ENCODE measurements at regions not wholly inside any gene's neighbourhood (a gene's known extent, or its start where the extent isn't known, plus 50 kb on each side); places are given as distances from the start of the nearest gene placed in this dataset.

DNA sequence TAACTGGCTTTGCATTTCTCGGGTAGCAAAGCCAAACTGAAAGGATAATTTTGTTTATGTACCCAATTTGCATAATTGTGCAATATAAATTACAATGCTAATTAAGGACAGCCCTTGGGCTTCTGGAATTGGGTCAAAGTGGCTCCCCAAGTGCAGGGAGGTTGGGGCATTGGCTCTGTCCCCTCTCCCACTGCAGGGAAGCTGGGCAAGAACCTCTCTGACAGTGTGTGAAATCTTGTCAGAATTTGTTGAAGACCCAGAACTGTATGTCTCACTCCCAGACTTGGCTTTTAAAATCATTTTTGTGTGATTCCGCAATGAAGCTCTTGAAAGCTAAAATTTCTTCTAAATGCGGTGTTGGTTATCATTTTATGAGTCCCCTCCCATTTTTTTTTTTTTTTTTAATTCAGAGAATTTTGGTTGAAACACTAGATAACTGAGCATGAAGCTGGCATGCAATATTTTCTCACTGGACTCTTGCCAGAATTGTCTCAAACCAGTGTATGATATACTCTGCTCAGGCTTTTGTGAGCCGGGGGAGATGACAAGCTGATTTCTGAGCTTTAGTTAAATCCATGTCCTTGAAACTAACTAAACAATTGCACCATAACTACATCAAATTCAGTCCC is 878.9 kb upstream of the CXADR start:
- no peak for DNase-seq (ENCODE audit: low read depth in 3 of 3)

GRCh38 chr21:16634515-16634914 is 878.3 kb upstream of the CXADR start:
- DNase-seq (ENCODE audit: low read depth in 3 of 3): no peak

DNA sequence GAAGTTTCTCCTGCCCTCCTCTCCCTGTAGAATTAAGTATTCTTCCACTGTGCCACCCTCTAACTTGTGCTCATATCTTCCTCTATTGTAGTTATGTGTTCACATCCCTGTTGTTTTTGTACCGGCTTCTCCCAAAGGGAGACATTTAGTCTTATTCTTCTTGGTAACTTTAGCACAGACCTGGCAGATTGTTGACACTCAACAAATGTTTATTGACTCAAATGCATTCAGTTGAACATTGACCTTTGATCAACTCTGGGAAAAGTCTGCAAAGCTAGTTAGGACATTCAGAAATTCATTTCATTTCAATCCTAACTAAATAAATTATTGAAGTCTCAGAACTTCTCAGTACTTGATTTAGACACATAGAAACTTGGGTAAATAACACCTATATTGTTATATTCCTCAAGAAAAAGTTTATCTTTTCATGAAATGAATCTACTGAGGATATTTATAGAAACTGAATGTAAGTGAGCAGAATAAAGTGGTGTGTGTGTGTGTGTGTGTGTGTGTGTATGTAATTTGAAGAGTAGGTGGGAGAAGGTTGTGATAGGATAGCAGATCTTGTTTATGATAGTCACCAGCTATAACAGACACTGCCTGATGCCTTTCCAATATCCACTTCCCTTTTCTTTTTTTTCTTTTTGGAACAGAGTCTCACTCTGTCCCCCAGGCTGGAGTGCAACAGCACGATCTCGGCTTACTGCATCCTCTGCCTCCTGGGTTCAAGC is 872.4 kb upstream of the CXADR start:
- no peak for DNase-seq (ENCODE audit: low read depth in 3 of 3)

DNA sequence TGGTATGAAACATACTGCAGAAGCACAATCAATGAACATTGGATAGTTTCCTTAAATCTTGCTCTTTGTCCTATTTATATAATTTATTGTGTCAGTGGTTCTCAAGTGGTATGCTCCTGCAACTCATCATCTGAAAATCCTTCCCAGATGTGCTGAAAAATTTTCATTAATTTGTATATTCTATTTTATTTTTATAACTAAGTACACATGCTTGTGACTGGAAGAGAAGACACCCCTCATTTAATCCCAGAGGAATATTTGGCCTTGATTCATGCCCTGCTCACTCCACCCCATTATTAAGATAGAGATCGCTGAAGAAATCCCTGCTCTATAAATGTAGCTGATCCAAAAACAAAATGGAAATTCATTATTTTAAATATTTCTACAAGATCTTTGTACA is 870.5 kb upstream of the CXADR start:
- DNase-seq (ENCODE audit: low read depth in 3 of 3): no peak

DNA sequence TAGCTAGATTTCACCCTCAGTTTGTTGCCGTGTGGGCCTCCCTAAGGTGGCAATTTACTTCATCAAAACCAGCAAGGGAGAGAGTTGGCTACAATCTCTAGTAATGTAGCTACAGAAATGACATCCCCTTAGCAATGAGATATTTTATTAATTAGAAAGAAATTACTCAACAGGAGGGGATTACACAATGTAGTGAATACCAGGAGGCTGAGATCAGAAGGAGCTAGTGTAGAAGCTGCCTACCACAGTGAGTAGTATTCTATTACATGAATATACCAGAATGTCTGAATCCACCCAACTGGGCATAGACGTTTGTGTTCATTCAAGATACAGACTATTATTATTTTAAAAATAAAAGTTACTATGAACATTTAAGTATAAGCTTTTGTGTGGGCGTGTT is 868.2 kb upstream of the CXADR start:
- no peak for DNase-seq (ENCODE audit: low read depth in 3 of 3)

GRCh38 chr21:16650714-16651366 is 862.0 kb upstream of the CXADR start:
- no peak for DNase-seq (ENCODE audit: low read depth in 3 of 3)

DNA sequence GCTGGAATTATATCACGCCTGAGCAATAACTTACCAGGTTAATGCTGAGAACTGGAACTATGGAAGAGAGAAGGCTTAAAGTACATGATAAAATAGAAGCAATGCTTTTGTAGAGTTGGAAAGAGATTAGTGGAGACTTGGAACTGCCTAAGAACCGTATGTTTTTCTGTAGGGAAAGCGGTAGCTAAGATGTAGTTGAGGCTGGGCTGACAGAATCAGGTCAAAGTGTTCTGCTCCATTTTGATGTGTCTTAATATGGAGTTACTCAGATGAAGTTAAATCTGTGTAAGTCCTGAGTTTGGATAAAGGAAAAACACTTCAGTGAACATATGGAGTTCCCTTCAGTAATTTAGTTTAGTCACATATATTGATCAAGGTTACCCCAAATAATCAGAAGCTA is 860.9 kb upstream of the CXADR start:
- no peak for DNase-seq (ENCODE audit: low read depth in 3 of 3)

GRCh38 chr21:16663436-16663835 is 849.4 kb upstream of the CXADR start:
- DNase-seq (ENCODE audit: low read depth in 3 of 3): no peak

GRCh38 chr21:16667395-16667794 is 845.4 kb upstream of the CXADR start:
- no peak for DNase-seq (ENCODE audit: low read depth in 3 of 3)

DNA sequence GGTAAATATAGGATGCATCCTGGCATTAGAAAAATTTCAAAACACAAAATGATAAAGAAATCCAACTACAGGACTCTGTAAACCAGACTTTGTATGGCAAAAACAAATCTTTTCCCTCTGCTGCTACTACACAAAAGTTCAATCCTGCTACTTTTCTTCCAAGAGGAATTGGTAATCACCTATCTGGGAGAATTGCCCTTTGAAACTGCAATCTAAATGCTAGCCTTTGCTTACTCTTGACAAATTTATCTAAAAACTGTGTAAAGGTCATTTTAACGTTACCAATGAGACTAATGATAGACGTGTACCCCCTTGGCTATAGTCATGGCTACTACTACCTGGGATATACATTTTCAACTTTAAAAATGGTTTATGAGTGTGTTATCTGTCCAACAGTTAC is 837.9 kb upstream of the CXADR start:
- no peak for DNase-seq (ENCODE audit: low read depth in 3 of 3)

DNA sequence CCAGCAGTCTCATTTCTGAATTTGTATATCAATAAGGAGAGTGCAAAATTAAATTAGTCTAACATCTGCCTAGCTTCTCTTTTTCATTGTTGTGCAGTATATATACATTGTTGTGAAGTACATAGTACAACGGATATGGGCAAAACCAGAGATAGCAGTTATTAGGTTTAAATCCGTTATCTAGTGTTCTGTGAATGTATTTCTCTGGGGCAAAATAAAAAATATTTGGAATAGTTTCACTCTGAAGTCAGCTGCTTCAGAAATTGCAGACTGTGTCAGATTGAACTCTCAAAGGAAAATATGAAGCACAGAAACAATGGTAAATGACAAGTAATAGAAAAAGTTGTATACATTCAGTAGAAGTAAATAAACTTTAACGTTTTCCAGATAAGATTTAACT is 836.5 kb upstream of the CXADR start:
- DNase-seq (ENCODE audit: low read depth in 3 of 3): no peak

DNA sequence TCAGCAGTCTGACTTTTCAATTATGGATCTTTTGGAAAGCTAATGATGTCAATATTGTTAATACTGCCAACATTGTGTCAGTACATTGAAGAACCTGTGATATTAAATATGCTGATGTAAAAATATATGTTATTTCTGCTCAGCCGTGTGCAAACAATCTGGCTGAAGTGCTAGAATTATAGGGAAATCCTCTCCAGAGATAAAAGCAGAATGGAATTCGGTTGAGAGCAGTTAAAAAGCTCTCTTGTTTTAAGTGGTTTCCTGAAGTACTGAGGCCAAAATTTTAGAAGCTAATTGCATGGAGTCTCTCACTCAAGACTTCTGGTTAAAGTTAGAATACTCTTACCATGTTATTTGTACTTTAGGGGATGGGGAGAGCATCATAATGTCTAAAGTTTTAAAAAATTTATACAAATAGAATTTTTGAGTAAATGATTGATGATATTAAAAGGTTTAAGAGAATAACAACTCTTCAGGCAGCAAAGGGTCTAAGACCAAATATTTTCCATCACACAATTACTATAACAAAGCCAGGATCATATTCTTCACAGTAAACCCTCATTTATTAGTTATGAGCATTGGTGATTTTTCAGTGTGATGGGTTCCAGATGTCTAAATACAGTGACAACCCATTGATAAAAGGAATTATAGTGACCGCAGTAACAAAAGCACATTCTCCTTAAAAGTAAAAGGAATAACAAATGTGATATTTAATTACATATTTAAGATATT is 834.2 kb upstream of the CXADR start:
- DNase-seq (ENCODE audit: low read depth in 3 of 3): no peak

- no peak for DNase-seq (ENCODE audit: low read depth in 3 of 3)
These were observed 817.8 kb upstream of the CXADR start for GRCh38 chr21:16695074-16695473.

GRCh38 chr21:16707274-16707673 is 805.6 kb upstream of the CXADR start:
- no peak for DNase-seq (ENCODE audit: low read depth in 3 of 3)

DNA sequence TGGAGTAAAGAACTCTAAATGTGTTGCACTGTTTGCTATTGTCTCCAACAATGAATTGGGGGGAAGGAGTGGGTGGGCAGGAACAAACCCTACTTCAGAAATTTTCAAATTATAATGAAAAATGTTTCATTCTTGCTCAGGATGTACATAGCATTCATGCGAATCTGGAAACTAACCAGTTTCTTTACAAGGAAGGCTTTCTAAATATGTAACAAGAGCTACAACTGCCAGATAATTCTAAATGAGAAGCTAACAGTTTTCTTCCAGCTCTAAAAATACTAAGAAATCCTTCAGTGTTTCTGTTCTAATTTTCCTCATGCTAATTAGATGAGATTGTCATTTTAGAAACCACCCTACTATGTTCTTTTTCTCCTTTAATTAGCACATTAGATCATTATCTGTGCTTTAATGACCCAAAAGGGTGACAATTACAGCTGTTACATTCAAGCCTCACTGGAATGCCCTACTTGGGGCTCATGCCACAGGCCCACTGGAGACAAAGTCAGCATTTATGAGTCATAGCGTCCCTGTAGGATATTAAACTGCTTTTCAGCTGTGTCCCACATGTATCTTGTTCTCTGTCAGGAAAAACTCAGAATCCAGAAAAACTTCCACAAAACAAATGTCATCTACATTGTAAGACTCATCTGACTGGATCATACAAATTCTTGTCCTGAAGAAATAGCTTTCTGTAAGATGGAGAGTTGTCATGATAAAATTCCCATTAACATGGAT is 804.6 kb upstream of the CXADR start:
- no peak for DNase-seq (ENCODE audit: low read depth in 3 of 3)

- DNase-seq (ENCODE audit: low read depth in 3 of 3): no peak
These were observed 802.8 kb upstream of the CXADR start for GRCh38 chr21:16709866-16710550.

- no peak for DNase-seq (ENCODE audit: low read depth in 3 of 3)
These were observed 801.1 kb upstream of the CXADR start for GRCh38 chr21:16711757-16712156.

GRCh38 chr21:16713331-16714117 is 799.3 kb upstream of the CXADR start:
- no peak for DNase-seq (ENCODE audit: low read depth in 3 of 3)

GRCh38 chr21:16740511-16740910 is 772.3 kb upstream of the CXADR start:
- DNase-seq (ENCODE audit: low read depth in 3 of 3): no peak

- DNase-seq (ENCODE audit: low read depth in 3 of 3): no peak
These were observed 771.6 kb upstream of the CXADR start for GRCh38 chr21:16741141-16741665.
